NOMO-1 treated with dmso at 0.1 percent for 144 hours (cell line): ENCODE measurements at regions not wholly inside any gene's neighbourhood (a gene's known extent, or its start where the extent isn't known, plus 50 kb on each side); places are given as distances from the start of the nearest gene placed in this dataset.
"Not testable (repeated sequence)": the region's sequence is repeated elsewhere in the genome, so short reads cannot be mapped to it uniquely, and the experiment has no call there.

ENCODE experiments used
- DNase-seq: peaks from one replicate; lab custom pipeline; 2025; ENCODE audit not compliant: unreplicated experiment; lab: John Stamatoyannopoulos, UW

GRCh38 chr6:149234051-149234962, 83.2 kb upstream of the TAB2 start:
- DNase-seq: no peak

GRCh38 chr6:149235130-149235561, 82.4 kb upstream of the TAB2 start:
- peak; percentile 80 for DNase-seq

DNA sequence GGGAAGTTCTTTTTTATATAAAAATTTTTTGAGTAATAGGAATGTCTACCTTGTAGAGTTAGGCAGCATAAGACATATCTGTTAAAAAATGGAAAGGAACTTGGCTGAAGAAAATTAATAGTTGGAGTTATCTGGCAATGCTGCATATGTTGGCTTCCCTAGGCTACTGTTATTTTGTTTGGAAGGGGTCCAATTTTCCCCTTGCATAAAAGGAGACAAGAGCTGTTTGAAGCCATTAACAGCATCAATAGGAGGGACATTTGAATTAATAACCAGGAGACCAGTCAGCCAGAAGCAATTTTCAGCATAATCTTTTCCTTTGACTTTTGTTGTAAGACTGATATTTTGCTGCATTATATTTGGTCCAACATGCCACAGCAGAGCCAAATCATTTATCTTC, 80.9 kb upstream of the TAB2 start:
- DNase-seq: no peak

DNA sequence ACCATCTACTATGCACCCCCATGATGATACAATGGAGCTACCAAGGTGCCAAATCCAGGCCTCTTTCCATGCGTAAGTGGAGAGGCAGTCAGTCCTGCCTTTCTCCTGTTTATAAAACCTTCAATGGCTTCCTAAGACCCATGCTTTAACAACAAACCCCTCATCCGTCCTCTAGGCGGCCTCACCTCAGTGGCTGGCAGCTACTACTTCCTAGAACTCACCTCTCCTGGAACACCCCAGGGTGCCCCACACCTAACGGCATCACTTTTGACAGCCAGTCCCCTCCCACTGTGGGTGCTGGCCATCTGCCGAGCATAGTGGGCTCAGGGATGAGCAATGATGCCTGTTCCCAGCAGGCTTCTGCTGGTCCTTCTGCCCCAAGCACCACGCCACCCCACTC, 80.0 kb upstream of the TAB2 start:
- no peak for DNase-seq

GRCh38 chr6:149239573-149240209, 77.8 kb upstream of the TAB2 start:
- no peak for DNase-seq

DNA sequence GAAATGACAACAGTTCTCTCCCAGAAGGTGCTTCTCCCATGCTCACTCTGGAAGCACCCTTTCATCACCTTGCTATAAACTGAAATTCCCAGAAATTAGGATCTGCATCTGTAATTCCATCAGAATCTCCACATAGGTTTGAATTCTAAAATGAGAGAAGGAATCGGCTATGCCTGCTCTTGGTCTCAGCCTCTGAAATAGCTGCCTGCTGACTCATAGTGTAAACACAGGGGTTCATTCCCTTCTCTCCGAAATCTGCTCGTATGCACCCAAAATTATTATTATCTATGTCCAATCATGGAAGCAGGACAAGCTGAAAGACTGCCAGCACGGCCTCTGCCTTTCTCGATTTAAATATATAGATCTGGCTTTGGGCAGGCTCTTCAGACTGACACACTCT, 74.6 kb upstream of the TAB2 start:
- DNase-seq: no peak

GRCh38 chr6:149244105-149244504, 73.4 kb upstream of the TAB2 start:
- DNase-seq: no peak

DNA sequence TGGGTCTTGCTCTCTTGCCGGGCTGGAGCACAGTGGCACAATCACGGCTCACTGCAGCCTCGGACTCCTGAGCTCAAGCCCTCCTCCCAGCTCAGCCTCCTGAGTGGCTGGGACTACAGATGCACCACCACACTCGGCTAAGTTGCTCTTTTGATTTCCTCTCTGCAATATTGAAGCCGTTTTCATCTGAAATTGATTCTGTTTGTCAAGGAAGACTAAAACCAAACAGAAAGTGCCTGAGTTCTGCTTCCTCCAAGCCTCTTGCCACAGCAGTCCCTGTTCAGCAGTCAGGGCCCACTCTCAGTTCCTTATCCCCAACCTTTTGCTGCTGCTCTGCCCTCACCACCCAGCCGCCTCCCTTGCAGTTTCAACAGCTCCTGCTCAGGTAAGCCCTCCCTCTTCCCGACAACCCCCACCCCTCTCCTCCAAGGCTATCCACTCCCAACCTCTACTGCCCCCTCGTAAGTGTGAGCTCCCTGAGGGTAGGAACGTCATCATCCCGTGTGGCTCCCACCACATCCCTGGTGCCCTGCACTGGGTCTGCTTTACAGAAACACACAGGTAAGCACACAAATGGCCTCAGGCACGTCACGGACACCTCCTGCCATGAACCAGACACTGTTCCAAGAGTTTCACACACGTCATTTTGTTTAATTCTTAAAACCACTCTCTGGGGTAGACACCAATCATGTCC, 70.7 kb upstream of the TAB2 start:
- DNase-seq: peak; percentile 93

GRCh38 chr6:149247385-149247763, 70.1 kb upstream of the TAB2 start:
- DNase-seq: peak; percentile 42

DNA sequence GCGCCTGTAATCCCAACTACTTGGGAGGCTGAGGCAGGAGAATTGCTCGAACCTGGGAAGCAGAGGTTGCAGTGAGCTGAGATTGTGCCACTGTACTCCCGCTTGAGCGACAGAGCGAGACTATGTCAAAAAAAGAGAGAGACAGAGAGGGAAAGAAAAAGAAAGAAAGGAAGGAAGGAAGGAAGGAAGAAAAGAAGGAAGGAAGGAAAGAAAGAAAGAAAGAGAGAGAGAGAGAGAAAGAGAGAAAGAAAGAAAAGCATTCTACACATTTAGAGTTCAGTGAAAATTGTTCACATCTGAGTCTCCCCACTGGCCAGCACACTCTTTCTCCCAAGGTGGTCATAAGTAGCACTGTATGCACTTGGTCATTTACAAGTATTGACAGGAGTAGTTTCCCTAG, 69.2 kb upstream of the TAB2 start:
- not testable (repeated sequence) for DNase-seq

GRCh38 chr6:149248693-149249369, 68.7 kb upstream of the TAB2 start:
- DNase-seq: no peak

GRCh38 chr6:149249370-149250357, 67.8 kb upstream of the TAB2 start:
- DNase-seq: no peak

DNA sequence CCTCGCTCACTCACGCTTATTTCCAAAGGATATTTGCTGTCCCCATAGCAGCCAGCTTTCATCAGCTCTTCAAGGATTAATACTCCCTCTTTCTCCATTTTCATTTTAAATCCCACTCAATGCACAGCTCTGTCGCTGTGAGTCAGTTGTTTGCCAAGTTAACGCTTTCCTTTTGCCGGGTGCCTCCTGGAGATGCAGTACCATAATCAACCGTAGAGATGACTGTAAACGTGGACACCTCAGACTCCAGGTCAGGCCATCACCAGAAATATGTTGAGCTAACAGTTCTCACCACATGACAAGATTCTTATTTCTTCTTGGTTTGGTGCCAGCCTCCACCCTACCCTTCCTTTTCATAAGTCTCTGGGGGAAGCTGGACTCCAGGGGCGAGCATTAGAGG, 66.6 kb upstream of the TAB2 start:
- no peak for DNase-seq

DNA sequence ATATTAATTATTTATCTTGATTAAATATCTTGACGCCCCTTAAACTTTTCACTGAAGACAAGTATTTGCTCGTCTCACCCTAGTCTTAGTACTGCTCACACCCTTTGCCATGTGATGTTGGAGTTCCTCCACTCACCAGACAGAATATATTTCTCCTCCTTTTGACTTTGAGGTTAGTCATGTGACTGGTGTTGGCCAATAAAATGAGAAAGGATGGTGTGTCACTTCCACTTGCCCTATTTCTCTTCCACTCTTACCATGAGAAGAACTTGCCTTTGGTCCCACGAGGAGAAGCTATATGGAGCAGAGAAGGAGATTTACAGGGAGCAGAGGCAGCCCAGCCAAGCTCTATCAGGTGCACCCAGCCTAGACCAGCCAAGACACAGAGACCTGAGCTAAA, 64.9 kb upstream of the TAB2 start:
- no peak for DNase-seq

GRCh38 chr6:149254253-149254652, 63.3 kb upstream of the TAB2 start:
- no peak for DNase-seq

- DNase-seq: peak; percentile 48
Observed at GRCh38 chr6:149259753-149260152, 57.8 kb upstream of the TAB2 start.

DNA sequence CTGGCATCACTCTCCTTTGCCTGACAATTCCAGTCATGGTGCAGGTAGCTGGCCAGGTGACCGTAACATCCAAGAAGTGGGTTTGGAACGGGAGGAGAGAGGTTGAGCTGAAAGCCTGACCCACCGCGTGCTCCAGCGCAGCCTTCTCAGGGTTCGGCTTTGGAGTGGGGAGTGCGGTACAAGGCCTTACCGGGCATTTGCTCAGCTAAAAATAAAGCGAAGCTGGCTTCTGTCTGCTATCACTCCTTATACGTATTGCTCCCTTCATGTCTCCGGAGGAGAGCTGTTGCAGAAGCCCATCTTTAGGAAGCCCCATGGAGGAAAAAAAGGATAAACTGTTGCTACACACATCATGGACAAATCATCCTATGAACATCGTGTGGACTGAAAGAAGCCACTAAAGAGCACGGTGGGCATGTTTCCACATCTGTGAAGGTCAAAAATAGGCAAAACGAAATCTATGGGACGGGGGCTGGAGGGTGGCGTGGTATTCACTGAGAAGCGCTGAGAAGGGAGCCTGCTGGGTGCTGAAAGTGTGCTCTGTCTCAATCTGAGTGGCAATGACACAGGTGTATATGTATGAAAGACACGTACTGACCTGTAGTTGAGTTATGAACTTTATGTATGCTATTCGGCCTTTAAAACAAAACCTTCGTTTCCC, 57.2 kb upstream of the TAB2 start:
- no peak for DNase-seq

DNA sequence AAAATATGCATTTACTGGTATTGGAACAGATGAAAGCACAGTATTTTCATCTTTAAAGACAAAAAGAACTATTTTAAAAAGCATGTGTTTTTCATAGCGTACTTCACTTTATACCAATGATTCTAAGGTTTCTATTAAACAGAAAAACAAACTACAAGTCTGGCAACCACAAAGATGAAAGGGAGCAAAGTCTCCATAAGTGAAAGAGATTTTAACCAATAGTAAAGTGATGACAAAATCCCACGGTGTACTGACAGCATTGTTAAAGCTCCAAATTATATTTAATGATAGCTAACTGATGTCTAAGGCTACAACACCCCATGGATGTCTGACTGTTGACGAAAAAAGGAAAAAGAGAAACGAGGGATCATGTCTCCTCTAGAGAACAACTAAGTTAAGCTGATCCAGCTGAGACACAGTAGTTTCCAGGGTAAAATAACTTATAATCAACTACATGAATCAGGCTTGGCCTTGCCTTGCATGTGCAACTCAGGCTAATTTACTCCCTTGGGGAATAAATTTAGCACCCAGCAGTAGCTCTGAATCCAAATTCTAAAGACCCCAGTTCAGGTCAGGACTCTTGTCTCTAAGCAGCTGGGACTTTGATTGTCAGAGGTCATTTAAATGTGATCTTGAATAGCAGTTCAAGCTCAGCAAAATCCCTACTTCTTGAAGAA, 56.0 kb upstream of the TAB2 start:
- no peak for DNase-seq

- no peak for DNase-seq
Observed at GRCh38 chr6:149263321-149263720, 54.2 kb upstream of the TAB2 start.
